ENCODE measurements at regions not wholly inside any gene's neighbourhood (a gene's known extent, or its start where the extent isn't known, plus 50 kb on each side); places are given as distances from the start of the nearest gene placed in this dataset.

DNA sequence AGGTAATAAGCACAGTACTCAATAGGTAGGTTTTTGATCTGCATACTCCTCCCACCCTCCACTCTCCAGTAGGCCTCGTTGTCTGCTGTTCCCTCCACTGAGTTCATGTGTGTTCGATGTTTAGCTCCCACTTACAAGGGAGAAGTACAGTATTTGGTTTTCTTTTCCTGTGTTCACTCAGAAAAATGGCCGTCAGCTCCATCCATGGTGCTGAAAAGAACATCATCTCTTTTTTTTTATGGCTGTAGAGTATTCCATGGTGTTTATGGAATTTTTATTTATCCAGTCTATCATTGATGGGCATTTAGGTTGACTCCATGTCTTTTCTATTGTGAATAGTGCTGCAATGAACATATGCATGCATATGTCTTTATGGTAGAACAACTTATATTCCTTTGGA lies 849.7 kb upstream of the NRXN1 start:
- DNase-seq, result no peak
- Histone ChIP-seq H3K9me3 (no peaks in the 10 kb centered on the region), H3K27me3 (no peaks in the 10 kb centered on the region), H3K4me1 (no peaks in the 10 kb centered on the region), H3K36me3 (no peaks in the 10 kb centered on the region), H3K4me3 (ENCODE audit: low read depth, low read length) (no peak overlapping the region)
- TF ChIP-seq, protein P1, sequence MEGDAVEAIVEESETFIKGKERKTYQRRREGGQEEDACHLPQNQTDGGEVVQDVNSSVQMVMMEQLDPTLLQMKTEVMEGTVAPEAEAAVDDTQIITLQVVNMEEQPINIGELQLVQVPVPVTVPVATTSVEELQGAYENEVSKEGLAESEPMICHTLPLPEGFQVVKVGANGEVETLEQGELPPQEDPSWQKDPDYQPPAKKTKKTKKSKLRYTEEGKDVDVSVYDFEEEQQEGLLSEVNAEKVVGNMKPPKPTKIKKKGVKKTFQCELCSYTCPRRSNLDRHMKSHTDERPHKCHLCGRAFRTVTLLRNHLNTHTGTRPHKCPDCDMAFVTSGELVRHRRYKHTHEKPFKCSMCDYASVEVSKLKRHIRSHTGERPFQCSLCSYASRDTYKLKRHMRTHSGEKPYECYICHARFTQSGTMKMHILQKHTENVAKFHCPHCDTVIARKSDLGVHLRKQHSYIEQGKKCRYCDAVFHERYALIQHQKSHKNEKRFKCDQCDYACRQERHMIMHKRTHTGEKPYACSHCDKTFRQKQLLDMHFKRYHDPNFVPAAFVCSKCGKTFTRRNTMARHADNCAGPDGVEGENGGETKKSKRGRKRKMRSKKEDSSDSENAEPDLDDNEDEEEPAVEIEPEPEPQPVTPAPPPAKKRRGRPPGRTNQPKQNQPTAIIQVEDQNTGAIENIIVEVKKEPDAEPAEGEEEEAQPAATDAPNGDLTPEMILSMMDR (IDR thresholded peaks at IDR 0.05; ENCODE audit: low read depth, low read length), result no peak

DNA sequence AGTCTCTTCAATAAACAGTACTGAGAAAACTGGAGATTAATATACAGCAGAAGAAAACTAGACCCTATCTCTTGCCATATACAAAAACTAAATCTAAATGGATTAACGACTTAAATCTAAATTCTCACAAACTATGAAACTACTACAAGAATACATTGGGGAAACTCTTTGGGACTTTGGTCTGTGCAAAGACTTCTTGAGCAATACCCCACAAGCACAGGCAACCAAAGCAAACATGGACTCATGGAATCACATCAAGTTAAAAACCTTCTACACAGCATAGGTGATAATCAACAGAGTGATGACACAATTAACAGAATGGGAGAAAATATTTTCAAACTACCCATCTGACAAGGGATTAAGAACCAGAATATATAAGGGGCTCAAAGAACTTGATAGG lies 848.2 kb upstream of the NRXN1 start:
- H3K4me1 ChIP-seq, result no peaks in the 10 kb centered on the region
- TF ChIP-seq, protein P1 (IDR thresholded peaks at IDR 0.05; ENCODE audit: low read depth, low read length), result no peak

DNA sequence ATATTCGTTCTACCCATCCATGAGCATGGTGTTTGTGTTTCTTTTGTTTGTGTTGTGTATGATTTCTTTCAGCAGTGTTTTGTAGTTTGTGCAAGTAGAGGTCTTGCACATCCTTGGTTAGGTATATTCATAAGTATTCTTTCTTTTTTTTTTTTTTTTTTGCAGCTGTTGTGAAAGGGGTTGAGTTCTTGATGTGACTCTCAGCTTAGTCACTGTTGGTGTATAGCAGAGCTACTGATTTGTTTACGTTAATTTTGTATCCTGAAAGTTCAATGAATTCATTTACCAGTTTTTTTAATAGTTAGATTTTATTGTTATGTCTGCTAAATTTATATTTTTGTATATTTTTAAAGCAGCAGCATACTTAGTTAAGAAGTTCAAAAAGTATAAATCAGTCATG lies 834.4 kb upstream of the NRXN1 start:
- TF ChIP-seq, protein P1 (IDR thresholded peaks at IDR 0.05; ENCODE audit: low read depth, low read length), result no peak
- no peak for DNase-seq

More for the DNA sequence above, 848.2 kb upstream of the NRXN1 start:
- no peaks in the 10 kb centered on the region for H3K36me3 ChIP-seq
- H3K9me3 ChIP-seq, result no peaks in the 10 kb centered on the region
- no peak for DNase-seq
- H3K27me3 ChIP-seq, result no peaks in the 10 kb centered on the region
- H3K4me3 ChIP-seq (ENCODE audit: low read depth, low read length), result no peak overlapping the region

DNA sequence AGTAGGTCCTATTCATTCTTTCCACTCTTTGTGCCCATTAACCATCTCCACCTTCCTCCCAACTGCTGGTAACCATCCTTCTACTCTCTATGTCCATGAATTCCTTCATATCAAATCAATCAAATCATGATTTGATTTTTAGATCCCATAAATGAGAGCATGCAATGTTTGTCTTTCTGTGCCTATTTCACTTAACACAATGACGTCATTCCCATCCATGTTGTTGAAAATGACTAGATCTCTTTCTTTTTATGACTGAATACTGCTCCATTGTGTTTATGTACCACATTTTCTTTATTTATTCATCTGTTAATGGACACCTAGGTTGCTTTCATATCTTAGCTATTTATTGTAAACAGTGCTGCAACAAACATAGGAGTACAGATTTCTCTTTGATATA lies 827.3 kb upstream of the NRXN1 start:
- Histone ChIP-seq H3K27me3 (no peaks in the 10 kb centered on the region), H3K36me3 (no peaks in the 10 kb centered on the region)
- no peak for DNase-seq

More for the DNA sequence above, 834.4 kb upstream of the NRXN1 start:
- Histone ChIP-seq H3K4me3 (ENCODE audit: low read depth, low read length) (no peak overlapping the region), H3K4me1 (no peaks in the 10 kb centered on the region), H3K36me3 (no peaks in the 10 kb centered on the region), H3K9me3 (no peaks in the 10 kb centered on the region), H3K27me3 (no peaks in the 10 kb centered on the region)

DNA sequence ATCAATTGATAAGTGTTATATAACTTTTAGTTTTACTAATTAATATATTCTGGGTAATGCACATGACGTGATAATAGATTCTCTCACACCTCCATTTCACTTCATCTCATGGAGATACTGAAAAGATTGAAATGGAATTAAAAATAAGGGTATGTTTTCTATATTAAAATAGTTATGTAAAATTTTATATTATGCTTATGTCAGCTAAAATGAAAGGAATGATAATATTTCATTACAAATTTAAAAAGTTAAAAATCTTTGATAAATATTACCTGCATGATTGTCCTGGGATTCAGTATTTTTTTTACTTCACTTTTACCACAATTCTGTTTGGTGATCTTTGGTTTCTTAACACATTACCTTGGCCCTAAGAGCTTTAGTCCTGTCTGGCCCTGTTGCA lies 823.8 kb upstream of the NRXN1 start:
- TF ChIP-seq, protein P1 (IDR thresholded peaks at IDR 0.05; ENCODE audit: low read depth, low read length), result no peak

More for the DNA sequence above, 827.3 kb upstream of the NRXN1 start:
- H3K4me3 ChIP-seq (ENCODE audit: low read depth, low read length), result no peak overlapping the region
- H3K4me1 ChIP-seq, result no peaks in the 10 kb centered on the region
- no peaks in the 10 kb centered on the region for H3K9me3 ChIP-seq
- TF ChIP-seq, protein P1 (IDR thresholded peaks at IDR 0.05; ENCODE audit: low read depth, low read length), result no peak

DNA sequence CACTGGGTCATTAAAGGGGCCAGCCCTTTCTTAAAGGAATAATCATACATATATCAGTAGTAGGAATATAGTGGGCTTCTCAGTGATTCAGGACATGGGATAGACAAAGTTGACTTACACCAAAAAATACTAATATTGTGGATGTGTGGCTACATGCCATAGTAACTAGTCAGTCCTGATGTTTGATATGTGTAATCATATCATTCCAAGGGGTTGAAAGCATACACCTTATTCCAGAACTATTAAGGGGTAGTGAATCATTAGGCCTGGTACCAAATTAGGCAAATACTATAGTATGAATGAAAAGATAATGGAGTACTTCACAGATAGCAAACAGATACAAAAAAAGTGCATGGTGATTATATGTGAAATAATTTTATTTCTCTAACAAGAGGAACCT lies 814.9 kb upstream of the NRXN1 start:
- Histone ChIP-seq H3K4me1 (no peaks in the 10 kb centered on the region), H3K9me3 (no peaks in the 10 kb centered on the region), H3K36me3 (no peaks in the 10 kb centered on the region), H3K27me3 (no peaks in the 10 kb centered on the region), H3K4me3 (ENCODE audit: low read depth, low read length) (no peak overlapping the region)
- TF ChIP-seq, protein P1 (IDR thresholded peaks at IDR 0.05; ENCODE audit: low read depth, low read length), result no peak
- DNase-seq, result no peak

More for the DNA sequence above, 823.8 kb upstream of the NRXN1 start:
- Histone ChIP-seq H3K9me3 (no peaks in the 10 kb centered on the region), H3K36me3 (no peaks in the 10 kb centered on the region), H3K4me1 (no peaks in the 10 kb centered on the region), H3K4me3 (ENCODE audit: low read depth, low read length) (no peak overlapping the region), H3K27me3 (no peaks in the 10 kb centered on the region)
- no peak for DNase-seq

Measured in BE2C (cell line).